SH-SY5Y (cell line): ENCODE measurements at regions not wholly inside any gene's neighbourhood (a gene's known extent, or its start where the extent isn't known, plus 50 kb on each side); places are given as distances from the start of the nearest gene placed in this dataset.

Source experiments
- GATA2 ChIP-seq: IDR thresholded peaks from 2 replicates; pipeline ENCODE4 v1.6.1; 2011; ENCODE audit warnings: mild to moderate bottlenecking, low read depth, low read length
- GATA3 ChIP-seq: IDR thresholded peaks from 2 replicates; pipeline ENCODE4 v1.6.1; 2011; ENCODE audit warnings: low read depth, mild to moderate bottlenecking, low read length, moderate library complexity

DNA sequence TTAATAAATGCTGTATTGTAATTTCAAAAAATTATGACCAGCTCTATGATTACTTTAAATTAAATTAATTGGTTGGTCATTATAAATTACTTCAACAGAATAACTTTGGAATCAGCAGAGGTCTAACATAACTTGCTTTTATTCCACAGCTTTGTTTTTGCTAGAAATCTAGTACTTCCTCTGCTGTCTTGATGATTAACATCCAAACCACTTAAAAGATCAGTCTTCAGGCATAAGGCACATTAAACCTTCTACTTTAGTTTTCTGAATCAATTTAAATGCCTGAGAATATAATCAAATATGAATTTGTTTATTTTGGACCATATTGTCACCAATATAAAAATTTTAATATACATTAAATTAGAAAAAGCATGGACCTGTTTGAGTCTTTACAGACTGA lies 465.3 kb downstream of the ARL4A start:
- TF ChIP-seq GATA2 (no peak), GATA3 (no peak)
